Retinal pigment epithelial cell (primary cell): ENCODE measurements at regions not wholly inside any gene's neighbourhood (a gene's known extent, or its start where the extent isn't known, plus 50 kb on each side); places are given as distances from the start of the nearest gene placed in this dataset.

Source experiments
- DNase-seq: peaks from one replicate; pipeline ENCODE4 v3.0.0-alpha.2; 2010; ENCODE audit warnings: low read depth
- H3K4me3 ChIP-seq: 2 replicates; pipeline ENCODE4 v1.5.1; 2011; ENCODE audit warnings: mild to moderate bottlenecking, low read length, control low read depth, moderate library complexity
- CTCF ChIP-seq: conservative IDR thresholded peaks from 2 replicates; pipeline ENCODE4 v1.5.1; 2011; ENCODE audit warnings: low read depth, low read length, control low read depth, inconsistent platforms

- TF ChIP-seq CTCF = no peak
- H3K4me3 ChIP-seq = no peak overlapping the region
- DNase-seq = no peak
Observed at GRCh38 chr15:38863381-38863780, 298.8 kb upstream of the RASGRP1 start.

GRCh38 chr15:38864122-38864521 lies 299.5 kb upstream of the RASGRP1 start:
- H3K4me3 ChIP-seq = no peak overlapping the region
- DNase-seq = no peak
- peak; percentile 27 for TF ChIP-seq CTCF

- no peak for TF ChIP-seq CTCF
- no peak for DNase-seq
- no peak overlapping the region for H3K4me3 ChIP-seq
Observed at GRCh38 chr15:38864827-38865581, 300.4 kb upstream of the RASGRP1 start.

- no peak for TF ChIP-seq CTCF
- H3K4me3 ChIP-seq = no peak overlapping the region
- DNase-seq = no peak
Observed at GRCh38 chr15:38867556-38867955, 302.9 kb upstream of the RASGRP1 start.

GRCh38 chr15:38868326-38869114 lies 303.9 kb upstream of the RASGRP1 start:
- TF ChIP-seq CTCF = no peak
- H3K4me3 ChIP-seq = no peak overlapping the region
- DNase-seq = no peak

- no peak for DNase-seq
- no peak overlapping the region for H3K4me3 ChIP-seq
- no peak for TF ChIP-seq CTCF
Observed at GRCh38 chr15:38871638-38872037, 307.0 kb upstream of the RASGRP1 start.

- no peak for DNase-seq
- no peak overlapping the region for H3K4me3 ChIP-seq
- no peak for TF ChIP-seq CTCF
Observed at GRCh38 chr15:38872732-38873131, 308.1 kb upstream of the RASGRP1 start.
